HG03442 (cell line): ENCODE measurements at regions not wholly inside any gene's neighbourhood (a gene's known extent, or its start where the extent isn't known, plus 50 kb on each side); places are given as distances from the start of the nearest gene placed in this dataset.
"Not testable (repeated sequence)": the region's sequence is repeated elsewhere in the genome, so short reads cannot be mapped to it uniquely, and the experiment has no call there.

Experiments
- ATAC-seq: cut with Tn5 transposase; IDR thresholded peaks from one replicate; pipeline ENCODE4 v1.9.1; 2021; ENCODE audit warnings: mild to moderate bottlenecking, moderate library complexity; ENCODE audit not compliant: unreplicated experiment

GRCh38 chr4:11821772-11822430, 393.2 kb upstream of the HS3ST1 start:
- no peak for ATAC-seq

- no peak for ATAC-seq
Measured at GRCh38 chr4:11817088-11817487, 388.4 kb upstream of the HS3ST1 start.

- no peak for ATAC-seq
Measured at GRCh38 chr4:11814758-11815157, 386.1 kb upstream of the HS3ST1 start.

- no peak for ATAC-seq
Measured at GRCh38 chr4:11813951-11814446, 385.3 kb upstream of the HS3ST1 start.

GRCh38 chr4:11811521-11811920, 382.8 kb upstream of the HS3ST1 start:
- ATAC-seq: not testable (repeated sequence)

- no peak for ATAC-seq
Measured at GRCh38 chr4:11805842-11806241, 377.1 kb upstream of the HS3ST1 start.

- no peak for ATAC-seq
Measured at GRCh38 chr4:11801466-11802446, 373.1 kb upstream of the HS3ST1 start.

GRCh38 chr4:11799196-11799595, 370.5 kb upstream of the HS3ST1 start:
- ATAC-seq: no peak

- ATAC-seq: no peak
Measured at GRCh38 chr4:11791797-11792196, 363.1 kb upstream of the HS3ST1 start.

- no peak for ATAC-seq
Measured at GRCh38 chr4:11790230-11790629, 361.5 kb upstream of the HS3ST1 start.

- no peak for ATAC-seq
Measured at GRCh38 chr4:11783588-11783987, 354.9 kb upstream of the HS3ST1 start.

GRCh38 chr4:11782859-11783258, 354.2 kb upstream of the HS3ST1 start:
- ATAC-seq: no peak

GRCh38 chr4:11777447-11777846, 348.8 kb upstream of the HS3ST1 start:
- ATAC-seq: no peak

GRCh38 chr4:11774346-11774745, 345.7 kb upstream of the HS3ST1 start:
- ATAC-seq: no peak

- no peak for ATAC-seq
Measured at GRCh38 chr4:11773798-11774197, 345.1 kb upstream of the HS3ST1 start.

- no peak for ATAC-seq
Measured at GRCh38 chr4:11769434-11769833, 340.7 kb upstream of the HS3ST1 start.

- ATAC-seq: no peak
Measured at GRCh38 chr4:11768251-11768972, 339.7 kb upstream of the HS3ST1 start.

- ATAC-seq: no peak
Measured at GRCh38 chr4:11765849-11766453, 337.3 kb upstream of the HS3ST1 start.

- ATAC-seq: no peak
Measured at GRCh38 chr4:11748164-11748872, 319.6 kb upstream of the HS3ST1 start.

GRCh38 chr4:11746734-11747133, 318.0 kb upstream of the HS3ST1 start:
- no peak for ATAC-seq
